Parathyroid adenoma (tissue), 2 donors: ENCODE measurements at regions not wholly inside any gene's neighbourhood (a gene's known extent, or its start where the extent isn't known, plus 50 kb on each side); places are given as distances from the start of the nearest gene placed in this dataset.

Experiments
- H2AFZ ChIP-seq: fragments of 300-600 bp; sonication (generic); one replicate; pipeline ENCODE4 v1.7.0; 2017; ENCODE audit warnings: antibody characterized with exemption, mild to moderate bottlenecking
- H3K27ac ChIP-seq: fragments of 300-600 bp; sonication (generic); one replicate; pipeline ENCODE4 v1.7.0; 2017
- H3K27me3 ChIP-seq: fragments of 300-600 bp; sonication (generic); one replicate; pipeline ENCODE4 v1.7.0; 2017; ENCODE audit warnings: low read length; ENCODE audit not compliant: control insufficient read depth, insufficient read depth
- H3K36me3 ChIP-seq: fragments of 300-600 bp; sonication (generic); one replicate; pipeline ENCODE4 v1.7.0; 2017; ENCODE audit warnings: low read length; ENCODE audit not compliant: control insufficient read depth, insufficient read depth
- H3K4me1 ChIP-seq: fragments of 300-600 bp; sonication (generic); one replicate; pipeline ENCODE4 v1.7.0; 2017; ENCODE audit warnings: control low read depth
- H3K4me2 ChIP-seq: fragments of 300-600 bp; sonication (generic); one replicate; pipeline ENCODE4 v1.7.0; 2017; ENCODE audit warnings: low read length
- H3K4me3 ChIP-seq: fragments of 300-600 bp; sonication (generic); one replicate; pipeline ENCODE4 v1.7.0; 2017; ENCODE audit warnings: low read depth, low read length
- H3K79me2 ChIP-seq: fragments of 300-600 bp; sonication (generic); one replicate; pipeline ENCODE4 v1.7.0; 2017; ENCODE audit warnings: control low read depth
- H3K9ac ChIP-seq: fragments of 300-600 bp; sonication (generic); one replicate; pipeline ENCODE4 v1.7.0; 2017; ENCODE audit warnings: mild to moderate bottlenecking
- H3K9me3 ChIP-seq: fragments of 300-600 bp; sonication (generic); one replicate; pipeline ENCODE4 v1.7.0; 2017; ENCODE audit warnings: low read length; ENCODE audit not compliant: control insufficient read depth
- TF ChIP-seq, protein P1 (sequence below): fragments of 300-600 bp; sonication (generic); IDR thresholded peaks from one replicate; pipeline ENCODE4 v1.7.0; 2017; ENCODE audit warnings: antibody characterized with exemption, mild to moderate bottlenecking
- donor health status: primary hyperparathyroidism.

DNA sequence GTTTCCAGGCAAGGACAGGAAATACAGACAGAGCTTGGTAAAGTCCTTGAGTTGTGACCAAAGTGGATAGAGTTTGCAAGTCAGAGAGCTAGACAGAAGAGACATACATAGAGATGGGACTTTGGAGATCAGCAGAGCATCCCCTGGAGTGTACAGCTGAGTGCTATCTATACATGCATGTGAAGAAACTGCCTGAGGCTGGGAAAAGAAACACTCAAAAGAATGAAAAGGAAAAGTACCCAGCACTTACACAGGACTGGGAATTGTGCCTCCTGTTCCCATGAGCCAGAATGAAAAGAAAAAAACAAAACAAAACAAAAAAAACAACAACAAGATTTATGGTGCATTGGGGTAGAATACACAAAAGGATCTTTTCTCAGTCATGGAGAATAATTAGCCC lies 606.4 kb downstream of the ZNF608 start:
- Histone ChIP-seq H2AFZ (no peak overlapping the region), H3K4me1 (no peaks in the 10 kb centered on the region), H3K4me3 (no peak overlapping the region), H3K27ac (no peak overlapping the region), H3K9me3 (no peaks in the 10 kb centered on the region), H3K4me2 (no peak overlapping the region), H3K9ac (no peak overlapping the region), H3K27me3 (no peaks in the 10 kb centered on the region), H3K36me3 (no peaks in the 10 kb centered on the region), H3K79me2 (no peaks in the 10 kb centered on the region)
- TF ChIP-seq, protein P1, sequence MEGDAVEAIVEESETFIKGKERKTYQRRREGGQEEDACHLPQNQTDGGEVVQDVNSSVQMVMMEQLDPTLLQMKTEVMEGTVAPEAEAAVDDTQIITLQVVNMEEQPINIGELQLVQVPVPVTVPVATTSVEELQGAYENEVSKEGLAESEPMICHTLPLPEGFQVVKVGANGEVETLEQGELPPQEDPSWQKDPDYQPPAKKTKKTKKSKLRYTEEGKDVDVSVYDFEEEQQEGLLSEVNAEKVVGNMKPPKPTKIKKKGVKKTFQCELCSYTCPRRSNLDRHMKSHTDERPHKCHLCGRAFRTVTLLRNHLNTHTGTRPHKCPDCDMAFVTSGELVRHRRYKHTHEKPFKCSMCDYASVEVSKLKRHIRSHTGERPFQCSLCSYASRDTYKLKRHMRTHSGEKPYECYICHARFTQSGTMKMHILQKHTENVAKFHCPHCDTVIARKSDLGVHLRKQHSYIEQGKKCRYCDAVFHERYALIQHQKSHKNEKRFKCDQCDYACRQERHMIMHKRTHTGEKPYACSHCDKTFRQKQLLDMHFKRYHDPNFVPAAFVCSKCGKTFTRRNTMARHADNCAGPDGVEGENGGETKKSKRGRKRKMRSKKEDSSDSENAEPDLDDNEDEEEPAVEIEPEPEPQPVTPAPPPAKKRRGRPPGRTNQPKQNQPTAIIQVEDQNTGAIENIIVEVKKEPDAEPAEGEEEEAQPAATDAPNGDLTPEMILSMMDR: no peak

DNA sequence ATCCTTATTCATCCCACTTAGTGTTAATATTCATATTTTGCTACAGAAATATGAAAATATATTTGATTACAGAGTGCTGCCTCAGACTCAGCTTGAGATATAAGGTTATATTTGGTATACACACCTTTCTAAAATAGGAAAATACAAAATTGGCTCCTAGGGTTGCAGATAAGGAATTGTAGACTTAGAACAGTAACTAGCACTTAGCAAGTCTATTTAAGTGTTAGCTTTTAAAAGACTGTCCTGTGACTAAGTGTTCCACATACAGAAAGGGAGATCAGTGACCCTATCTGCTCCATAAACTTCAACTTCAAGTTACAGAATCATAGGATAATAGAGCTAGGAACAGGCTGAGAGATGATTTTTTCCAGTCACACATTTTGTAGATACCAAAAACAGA lies 607.0 kb downstream of the ZNF608 start:
- Histone ChIP-seq H3K9me3 (no peaks in the 10 kb centered on the region), H3K27me3 (no peaks in the 10 kb centered on the region), H3K4me2 (no peak overlapping the region), H3K79me2 (no peaks in the 10 kb centered on the region), H3K9ac (no peak overlapping the region), H3K4me1 (no peaks in the 10 kb centered on the region), H3K27ac (no peak overlapping the region), H3K4me3 (no peak overlapping the region), H2AFZ (no peak overlapping the region), H3K36me3 (no peaks in the 10 kb centered on the region)
- TF ChIP-seq, protein P1: no peak

DNA sequence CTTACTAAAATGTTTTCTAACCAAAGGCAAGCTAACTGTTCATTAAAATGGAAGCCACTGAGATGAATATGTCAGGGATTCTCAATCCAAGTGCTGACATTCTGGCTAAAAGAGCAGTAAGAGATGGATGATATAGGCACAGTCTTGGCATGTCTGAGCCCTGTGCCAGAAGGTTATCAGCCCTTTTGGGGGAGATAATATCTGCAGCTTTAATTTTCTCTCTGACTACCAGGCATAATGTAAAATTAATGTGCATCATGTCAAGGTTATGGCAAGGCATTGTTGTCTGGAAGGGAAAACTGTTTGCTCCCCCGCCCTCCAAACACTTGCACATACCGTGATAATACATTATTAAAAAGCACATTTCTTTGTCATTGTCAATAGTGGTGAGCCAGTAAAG lies 609.8 kb downstream of the ZNF608 start:
- Histone ChIP-seq H3K4me1 (no peaks in the 10 kb centered on the region), H3K9ac (no peak overlapping the region), H3K79me2 (no peaks in the 10 kb centered on the region), H3K9me3 (no peaks in the 10 kb centered on the region), H3K27me3 (no peaks in the 10 kb centered on the region), H2AFZ (no peak overlapping the region), H3K4me2 (no peak overlapping the region), H3K4me3 (no peak overlapping the region), H3K36me3 (no peaks in the 10 kb centered on the region), H3K27ac (no peak overlapping the region)
- TF ChIP-seq, protein P1: no peak

DNA sequence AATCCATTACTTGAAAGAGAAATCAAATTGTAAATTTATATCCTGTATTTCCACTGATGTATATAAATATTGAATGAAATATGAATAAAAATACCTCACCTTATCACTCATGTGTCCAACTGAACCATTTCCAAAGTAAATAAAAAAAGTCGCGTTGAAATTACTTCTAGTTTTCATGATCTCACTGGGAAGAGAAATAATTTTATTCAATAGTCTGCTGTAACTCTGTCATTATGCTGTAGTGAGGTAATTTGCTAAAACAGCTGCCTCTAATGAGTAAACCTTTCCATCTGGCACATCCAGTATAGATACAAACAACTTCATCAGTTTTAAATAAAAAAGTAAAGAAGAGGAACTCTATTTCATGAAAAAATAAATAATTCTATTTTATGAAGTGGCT lies 611.5 kb downstream of the ZNF608 start:
- no peak overlapping the region for H3K9ac ChIP-seq
- no peaks in the 10 kb centered on the region for H3K36me3 ChIP-seq

DNA sequence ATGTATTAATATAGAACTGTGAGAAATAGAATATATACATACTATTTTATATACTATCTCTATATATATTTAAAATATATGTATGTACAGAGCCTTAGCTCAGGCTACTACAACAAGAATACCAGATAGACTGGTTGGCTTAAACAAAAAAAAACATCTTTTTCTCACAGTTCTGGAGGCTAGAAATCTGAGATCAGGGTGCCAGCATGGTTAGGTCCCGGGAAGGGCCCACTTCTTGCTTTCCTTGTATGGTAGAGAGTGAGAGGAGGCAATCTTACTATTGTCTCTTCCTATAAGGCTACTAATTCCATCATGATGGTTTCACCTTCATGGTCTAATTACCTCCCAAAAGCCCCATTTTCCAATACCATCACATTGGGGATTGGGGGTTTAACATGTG lies 613.0 kb downstream of the ZNF608 start:
- Histone ChIP-seq H3K4me1 (no peaks in the 10 kb centered on the region), H3K79me2 (no peaks in the 10 kb centered on the region), H2AFZ (no peak overlapping the region), H3K9ac (no peak overlapping the region), H3K27ac (no peak overlapping the region), H3K9me3 (no peaks in the 10 kb centered on the region), H3K4me3 (no peak overlapping the region), H3K36me3 (no peaks in the 10 kb centered on the region), H3K27me3 (no peaks in the 10 kb centered on the region), H3K4me2 (no peak overlapping the region)
- TF ChIP-seq, protein P1: no peak

More for the DNA sequence above, 611.5 kb downstream of the ZNF608 start:
- H3K27me3 ChIP-seq: no peaks in the 10 kb centered on the region
- H3K4me3 ChIP-seq: no peak overlapping the region
- TF ChIP-seq, protein P1: no peak
- no peak overlapping the region for H2AFZ ChIP-seq
- H3K4me1 ChIP-seq: no peaks in the 10 kb centered on the region
- H3K79me2 ChIP-seq: no peaks in the 10 kb centered on the region
- H3K4me2 ChIP-seq: no peak overlapping the region
- no peaks in the 10 kb centered on the region for H3K9me3 ChIP-seq
- H3K27ac ChIP-seq: no peak overlapping the region
